Mesenchymal stem cell (in vitro differentiated cells and primary cell): ENCODE measurements at regions not wholly inside any gene's neighbourhood (a gene's known extent, or its start where the extent isn't known, plus 50 kb on each side); places are given as distances from the start of the nearest gene placed in this dataset.

Experiments
- DNase-seq: peaks from one replicate; pipeline ENCODE4 v3.0.0-alpha.2; 2013
- H2AFZ ChIP-seq: one replicate; pipeline ENCODE4 v1.6.1; 2013; ENCODE audit warnings: low read depth, mild to moderate bottlenecking, control low read depth, inconsistent platforms, low read length, moderate library complexity
- H2AK5ac ChIP-seq: 2 replicates; pipeline ENCODE4 v1.6.1; 2013; ENCODE audit warnings: low read length, moderate library complexity, mild to moderate bottlenecking, inconsistent platforms; ENCODE audit not compliant: severe bottlenecking
- H2BK120ac ChIP-seq: one replicate; pipeline ENCODE4 v1.6.1; 2013; ENCODE audit warnings: low read depth, mild to moderate bottlenecking, inconsistent platforms, low read length, moderate library complexity
- H2BK12ac ChIP-seq, 2 experiments: one replicate each; pipeline ENCODE4 v1.6.1; 2013; ENCODE audit warnings: inconsistent platforms in 2 of 2, low read length in 2 of 2, mild to moderate bottlenecking in 2 of 2, moderate library complexity in 2 of 2, control low read depth in 1 of 2
- H2BK15ac ChIP-seq: one replicate; pipeline ENCODE4 v1.6.1; 2013; ENCODE audit warnings: mild to moderate bottlenecking, low read depth, inconsistent platforms; ENCODE audit not compliant: poor library complexity, severe bottlenecking
- H2BK5ac ChIP-seq: 2 replicates; pipeline ENCODE4 v1.6.1; 2013; ENCODE audit warnings: low read depth, mild to moderate bottlenecking, low read length, control low read depth, inconsistent platforms; ENCODE audit not compliant: poor library complexity, severe bottlenecking
- H3K14ac ChIP-seq, 2 experiments: one replicate each; pipeline ENCODE4 v1.6.1; 2013; ENCODE audit warnings: inconsistent platforms in 2 of 2, low read length in 2 of 2, control low read depth in 1 of 2, mild to moderate bottlenecking in 1 of 2, moderate library complexity in 1 of 2
- H3K18ac ChIP-seq, 2 experiments: one replicate each; pipeline ENCODE4 v1.6.1; 2013; ENCODE audit warnings: inconsistent platforms in 2 of 2, low read length in 2 of 2, control low read depth in 1 of 2, low read depth in 1 of 2, mild to moderate bottlenecking in 1 of 2
- H3K23ac ChIP-seq, 2 experiments: one replicate each; pipeline ENCODE4 v1.6.1; 2013; ENCODE audit warnings: inconsistent platforms in 2 of 2, low read length in 2 of 2, mild to moderate bottlenecking in 2 of 2, moderate library complexity in 2 of 2, control low read depth in 1 of 2
- H3K27ac ChIP-seq: 2 replicates; pipeline ENCODE4 v1.5.1; 2013; ENCODE audit warnings: mild to moderate bottlenecking, moderate library complexity, low read length, control low read depth, inconsistent platforms; ENCODE audit not compliant: poor library complexity, severe bottlenecking
- H3K27me3 ChIP-seq, 2 experiments: 2 replicates each; pipeline versions ENCODE4 v1.6.1 to v1.7.0; 2013; ENCODE audit warnings: low read length in 2 of 2, mild to moderate bottlenecking in 2 of 2, moderate library complexity in 2 of 2, control low read depth in 1 of 2, inconsistent platforms in 1 of 2; ENCODE audit not compliant: control insufficient read depth in 1 of 2, insufficient read depth in 1 of 2
- H3K36me3 ChIP-seq, 2 experiments: 2 replicates each; pipeline versions ENCODE4 v1.6.1 to v1.7.0; 2013; ENCODE audit warnings: low read length in 2 of 2, control low read depth in 1 of 2, inconsistent platforms in 1 of 2, low read depth in 1 of 2, mild to moderate bottlenecking in 1 of 2; ENCODE audit not compliant: insufficient read depth in 2 of 2, control insufficient read depth in 1 of 2
- H3K4ac ChIP-seq, 2 experiments: one replicate each; pipeline ENCODE4 v1.6.1; 2013; ENCODE audit warnings: inconsistent platforms in 2 of 2, low read length in 2 of 2, mild to moderate bottlenecking in 2 of 2, moderate library complexity in 2 of 2, control low read depth in 1 of 2, low read depth in 1 of 2
- H3K4me1 ChIP-seq: 2 replicates; pipeline ENCODE4 v1.6.1; 2013; ENCODE audit warnings: low read depth, low read length, control low read depth; ENCODE audit not compliant: control insufficient read depth, insufficient read depth
- H3K4me2 ChIP-seq: 2 replicates; pipeline ENCODE4 v1.6.1; 2013; ENCODE audit warnings: low read length, mild to moderate bottlenecking, inconsistent platforms; ENCODE audit not compliant: poor library complexity, severe bottlenecking
- H3K4me3 ChIP-seq, 2 experiments: 2 replicates each; pipeline versions ENCODE4 v1.5.1 to v1.7.0; 2013; ENCODE audit warnings: low read length in 2 of 2, mild to moderate bottlenecking in 2 of 2, control low read depth in 1 of 2, low read depth in 1 of 2; ENCODE audit not compliant: insufficient read depth in 1 of 2
- H3K79me1 ChIP-seq: replicated peaks from 2 replicates; pipeline ENCODE4 v1.6.1; 2013; ENCODE audit warnings: mild to moderate bottlenecking, control low read depth, low read length, inconsistent platforms; ENCODE audit not compliant: poor library complexity, severe bottlenecking
- H3K9ac ChIP-seq: 2 replicates; pipeline ENCODE4 v1.7.0; 2013; ENCODE audit warnings: mild to moderate bottlenecking, low read length, moderate library complexity
- H3K9me3 ChIP-seq: 2 replicates; pipeline ENCODE4 v1.7.0; 2013; ENCODE audit warnings: mild to moderate bottlenecking, low read length; ENCODE audit not compliant: control insufficient read depth
- H4K8ac ChIP-seq: one replicate; pipeline ENCODE4 v1.6.1; 2013; ENCODE audit warnings: inconsistent platforms, mild to moderate bottlenecking, low read length, moderate library complexity
- H4K91ac ChIP-seq: one replicate; pipeline ENCODE4 v1.6.1; 2013; ENCODE audit warnings: mild to moderate bottlenecking, low read length, inconsistent platforms
- WGBS: methylation state at CpG from one replicate; pipeline ENCODE4 v1.1.7; 2013; ENCODE audit warnings: mixed read lengths; 5-methylcytosine and 5-hydroxymethylcytosine counted together

DNA sequence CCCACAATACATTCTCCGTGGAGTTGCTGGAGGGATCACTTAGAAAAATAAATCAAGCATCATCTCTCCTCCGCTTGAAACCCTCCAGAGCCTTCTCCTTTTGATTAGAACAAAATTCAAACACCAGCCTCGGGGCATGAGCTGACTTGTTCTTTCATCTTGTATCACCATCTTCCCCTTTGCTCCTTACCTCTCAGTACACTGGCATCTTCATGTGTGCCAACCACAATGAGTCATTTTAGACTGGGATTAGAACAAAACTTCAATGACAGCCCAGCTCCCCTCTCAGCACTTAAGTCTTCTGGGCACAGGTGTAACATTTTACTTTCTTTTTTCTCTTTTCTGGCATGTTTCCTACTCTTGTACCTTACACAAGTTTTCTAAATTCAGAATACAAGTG, 1159.2 kb upstream of the TMEM132C start:
- no peaks in the 10 kb centered on the region for H3K27me3 ChIP-seq
- no peak overlapping the region for H3K23ac ChIP-seq
- no peak overlapping the region for H3K18ac ChIP-seq
- no peak overlapping the region for H3K14ac ChIP-seq
- no peak overlapping the region for H4K8ac ChIP-seq
- WGBS, result 73% methylated on average over 3 of the region's 3 CpGs
- H3K27ac ChIP-seq, result no peak overlapping the region
- no peak for DNase-seq
- no peak overlapping the region for H2BK5ac ChIP-seq
- H3K9me3 ChIP-seq, result no peaks in the 10 kb centered on the region
- H2BK15ac ChIP-seq, result no peak overlapping the region
- H3K4ac ChIP-seq, result no peak overlapping the region
- no peak overlapping the region for H3K4me2 ChIP-seq
- H3K79me1 ChIP-seq, result no peaks in the 10 kb centered on the region
- H3K9ac ChIP-seq, result no peak overlapping the region
- no peak overlapping the region for H2AFZ ChIP-seq
- no peaks in the 10 kb centered on the region for H3K36me3 ChIP-seq
- no peaks in the 10 kb centered on the region for H3K4me1 ChIP-seq
- H3K4me3 ChIP-seq, result no peak overlapping the region
- H4K91ac ChIP-seq, result no peak overlapping the region
- no peak overlapping the region for H2AK5ac ChIP-seq
- H2BK12ac ChIP-seq, result no peak overlapping the region
- no peak overlapping the region for H2BK120ac ChIP-seq

DNA sequence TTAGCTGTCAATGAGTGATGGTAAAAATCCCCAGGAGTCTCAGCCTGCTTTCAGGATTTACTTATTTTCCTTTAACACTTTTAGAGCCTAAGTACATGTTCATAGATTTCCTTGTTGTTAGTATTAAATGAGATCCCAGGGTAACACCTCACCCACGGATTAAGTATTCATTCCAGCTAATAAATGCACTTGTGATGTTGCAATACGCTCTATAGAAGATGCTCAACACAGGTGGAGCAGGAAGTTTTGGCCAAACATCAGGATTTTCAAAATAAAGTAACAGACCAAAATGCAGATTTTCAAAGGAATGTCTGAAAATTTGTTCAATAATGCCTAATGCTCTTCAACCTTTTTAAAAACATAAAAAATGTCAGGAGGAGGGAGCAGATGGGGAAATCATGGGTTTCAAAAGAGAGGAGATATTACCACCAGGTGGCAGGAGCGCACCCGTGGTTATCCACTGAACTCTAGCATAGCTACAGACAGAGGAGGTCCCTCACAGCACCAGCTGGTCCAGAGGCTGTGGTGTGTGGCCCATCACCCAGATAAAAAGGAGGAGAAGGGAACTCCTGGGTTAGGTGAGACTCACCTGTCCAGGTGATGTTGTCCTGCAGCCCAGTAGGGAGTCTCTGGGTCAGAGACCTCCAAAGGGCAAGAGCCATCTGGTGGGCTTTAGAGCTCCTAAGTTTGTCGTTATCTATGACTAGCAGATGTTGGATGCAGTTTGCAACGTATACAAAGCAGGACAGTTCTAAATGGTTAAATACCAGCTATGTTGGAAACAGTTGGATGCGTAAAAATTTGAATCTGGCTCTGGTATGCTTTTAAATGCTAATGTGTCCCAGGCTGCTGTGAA, 1158.4 kb upstream of the TMEM132C start:
- Histone ChIP-seq H3K4me1 (no peaks in the 10 kb centered on the region), H2BK12ac (no peak overlapping the region), H3K4ac (no peak overlapping the region), H2AFZ (no peak overlapping the region), H2AK5ac (no peak overlapping the region), H3K4me3 (no peak overlapping the region), H2BK5ac (no peak overlapping the region), H4K91ac (no peak overlapping the region), H2BK120ac (no peak overlapping the region), H3K79me1 (no peaks in the 10 kb centered on the region), H3K9me3 (no peaks in the 10 kb centered on the region), H3K27me3 (no peaks in the 10 kb centered on the region), H3K14ac (no peak overlapping the region), H3K23ac (no peak overlapping the region), H3K9ac (no peak overlapping the region), H2BK15ac (no peak overlapping the region), H4K8ac (no peak overlapping the region), H3K4me2 (no peak overlapping the region), H3K18ac (no peak overlapping the region), H3K36me3 (no peaks in the 10 kb centered on the region), H3K27ac (no peak overlapping the region)
- 41% methylated on average over 5 of the region's 7 CpGs for WGBS
- DNase-seq, result peak; percentile 49

DNA sequence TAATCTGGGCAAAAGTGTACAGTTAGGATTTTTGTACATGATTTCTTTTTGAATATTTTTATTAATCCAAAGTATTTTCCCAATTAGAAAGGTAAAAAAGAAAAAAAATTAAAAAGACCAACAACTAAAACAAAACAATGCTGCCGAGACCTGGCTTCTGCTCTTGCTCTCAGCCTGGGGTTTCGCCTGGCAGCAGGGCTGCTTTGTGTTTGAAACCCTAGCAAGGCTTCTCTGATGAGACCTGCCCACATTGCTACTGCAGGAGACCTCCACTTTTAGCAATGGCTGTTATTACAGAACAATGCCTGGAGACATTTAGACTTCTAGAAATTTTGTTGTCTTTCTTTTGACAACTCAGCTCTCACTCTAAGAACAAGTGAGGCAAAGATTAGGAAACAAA, 1153.0 kb upstream of the TMEM132C start:
- Histone ChIP-seq H3K27me3 (no peaks in the 10 kb centered on the region), H4K8ac (no peak overlapping the region), H3K4me3 (no peak overlapping the region), H3K36me3 (no peaks in the 10 kb centered on the region), H2AFZ (no peak overlapping the region), H3K4ac (no peak overlapping the region), H2BK120ac (no peak overlapping the region), H2BK5ac (no peak overlapping the region), H3K27ac (no peak overlapping the region), H3K4me2 (no peak overlapping the region), H3K9me3 (no peaks in the 10 kb centered on the region), H3K14ac (no peak overlapping the region), H3K18ac (no peak overlapping the region), H3K79me1 (no peaks in the 10 kb centered on the region), H2BK15ac (no peak overlapping the region), H3K4me1 (no peaks in the 10 kb centered on the region), H3K23ac (no peak overlapping the region), H3K9ac (no peak overlapping the region), H4K91ac (no peak overlapping the region), H2BK12ac (no peak overlapping the region), H2AK5ac (no peak overlapping the region)
- WGBS, result 64% methylated on average over 2 of the region's 2 CpGs
- no peak for DNase-seq

DNA sequence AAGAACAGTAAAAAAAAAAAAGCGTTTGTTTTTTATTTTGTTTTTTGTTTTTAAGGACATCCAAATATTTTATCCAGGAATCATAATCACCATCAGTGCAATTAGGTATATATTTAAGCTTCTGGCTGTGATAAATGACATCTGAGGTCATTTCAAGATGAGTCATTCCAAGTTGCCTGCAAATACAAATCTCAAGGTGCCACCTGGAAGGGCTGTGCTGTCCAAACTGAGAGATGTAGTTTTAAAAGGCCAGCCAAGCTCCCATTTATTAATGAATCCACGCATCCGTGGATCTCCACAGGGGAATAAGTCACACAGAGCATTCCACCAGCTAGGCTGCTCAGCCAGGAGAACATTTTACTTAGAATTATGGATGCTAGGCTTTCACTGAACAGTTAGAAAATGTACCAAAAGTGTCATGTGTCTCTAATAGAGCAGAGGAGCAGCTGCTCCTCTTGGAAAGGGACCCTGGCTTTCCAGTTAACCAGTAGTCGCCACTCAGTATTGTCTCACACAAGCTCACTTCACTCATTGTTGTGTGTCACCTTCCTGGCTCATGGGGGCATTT, 1151.4 kb upstream of the TMEM132C start:
- DNase-seq, result no peak
- H2AK5ac ChIP-seq, result no peak overlapping the region
- H3K27me3 ChIP-seq, result no peaks in the 10 kb centered on the region
- no peaks in the 10 kb centered on the region for H3K4me1 ChIP-seq
- no peak overlapping the region for H2AFZ ChIP-seq
- H3K4me2 ChIP-seq, result no peak overlapping the region
- no peak overlapping the region for H2BK12ac ChIP-seq
- H3K27ac ChIP-seq, result no peak overlapping the region
- no peak overlapping the region for H3K4ac ChIP-seq
- no peak overlapping the region for H2BK5ac ChIP-seq
- no peak overlapping the region for H3K9ac ChIP-seq
- no peak overlapping the region for H2BK15ac ChIP-seq
- H3K4me3 ChIP-seq, result no peak overlapping the region
- H3K36me3 ChIP-seq, result no peaks in the 10 kb centered on the region
- no peak overlapping the region for H2BK120ac ChIP-seq
- H3K14ac ChIP-seq, result no peak overlapping the region
- no peak overlapping the region for H3K18ac ChIP-seq
- H3K23ac ChIP-seq, result no peak overlapping the region
- 85% methylated on average over 3 of the region's 4 CpGs for WGBS
- no peak overlapping the region for H4K91ac ChIP-seq
- H3K9me3 ChIP-seq, result no peaks in the 10 kb centered on the region
- H4K8ac ChIP-seq, result no peak overlapping the region
- no peaks in the 10 kb centered on the region for H3K79me1 ChIP-seq
